ENCODE measurements at regions not wholly inside any gene's neighbourhood (a gene's known extent, or its start where the extent isn't known, plus 50 kb on each side); places are given as distances from the start of the nearest gene placed in this dataset.
"Not testable (repeated sequence)": the region's sequence is repeated elsewhere in the genome, so short reads cannot be mapped to it uniquely, and the experiment has no call there.

GRCh38 chr7:65750511-65751344 lies 122.1 kb upstream of the VKORC1L1 start:
- BruUV-seq (replicated peaks), result TSS peak; percentile 73
- H4K20me1 ChIP-seq (ENCODE audit: insufficient read depth, low read length), result no peaks in the 10 kb centered on the region; the same call in 1 of the 2 replicates
- peak; percentile 84 for DNase-seq
- POLR2A ChIA-PET (ENCODE audit: unreplicated experiment), result no interaction called here
- peak overlapping the region; percentile 80 for H3K4me3 ChIP-seq (ENCODE audit: insufficient read depth, low read depth, low read length)
- peak overlapping the region; percentile 91 for H2BK120ac ChIP-seq (ENCODE audit: low read depth, low read length)
- peaks cover 3% of the 10 kb centered on the region for H3K4me1 ChIP-seq (ENCODE audit: control insufficient read depth, insufficient read depth, low read length)
- peak overlapping the region; percentile 88 for H2BK5ac ChIP-seq (ENCODE audit: low read depth, low read length, poor library complexity, severe bottlenecking)
- peak overlapping the region; percentile 99 for H3K14ac ChIP-seq (replicated peaks; ENCODE audit: low read depth, low read length)
- in situ Hi-C loops (cut with MboI; ENCODE audit: low sequenced_read_pairs), result no loop called here
- H3K9me3 ChIP-seq (ENCODE audit: control insufficient read depth, insufficient read depth, low read length), result no peaks in the 10 kb centered on the region
- dilution Hi-C loops (cut with HindIII; ENCODE audit: low sequenced_read_pairs, unreplicated experiment), result no loop called here
- peaks cover 5% of the 10 kb centered on the region for H3K36me3 ChIP-seq (ENCODE audit: control insufficient read depth, insufficient read depth, low read length)
- H3K27me3 ChIP-seq (ENCODE audit: control insufficient read depth, insufficient read depth, low read length), result no peaks in the 10 kb centered on the region
- H2AFZ ChIP-seq (replicated peaks; ENCODE audit: low read length, poor library complexity), result peak overlapping the region; percentile 99
- peaks cover 9 to 52% of the 10 kb centered on the region in 2 experiments for H3K79me1 ChIP-seq (ENCODE audit: low read depth in 1 of 2, low read length in 2 of 2)
- TF ChIP-seq USF2 (IDR thresholded peaks at IDR 0.05; ENCODE audit: low read depth, low read length) (peak; percentile 87), FOS (IDR thresholded peaks at IDR 0.05; ENCODE audit: low read depth, low read length) (0 out of 2 replicates have a peak, but pooled peaks have one; percentile 2), CEBPB (IDR thresholded peaks at IDR 0.05; ENCODE audit: low read depth, low read length) (no peak), MXI1 (IDR thresholded peaks at IDR 0.05; ENCODE audit: borderline replicate concordance, low read depth, low read length) (peak; percentile 63; the same call in 1 of the 2 replicates)
- H4K5ac ChIP-seq (ENCODE audit: low read depth, low read length), result peak overlapping the region; percentile 76
- peak; percentile 99 for ATAC-seq (ENCODE audit: low read depth)
- peak overlapping the region; percentile 99 for H3K4ac ChIP-seq (ENCODE audit: low read depth, low read length)
- CTCF ChIA-PET, result interaction anchor here (1.1 kb wide), 1 partner anchor 10 kb away, joined by 4 read pairs; no protein-coding TSS in a partner anchor
- H3K27ac ChIP-seq (ENCODE audit: insufficient read depth, low read length), result peak overlapping the region; percentile 93
- intact Hi-C loops (cut with micrococcal nuclease), result no loop called here
- H3K9ac ChIP-seq (ENCODE audit: low read depth, low read length), result peak overlapping the region; percentile 92
- H2AK5ac ChIP-seq (ENCODE audit: low read depth, low read length), result peak overlapping the region; percentile 56
- peaks cover 4% of the 10 kb centered on the region; the same call in 1 of the 2 replicates for H3K9me1 ChIP-seq (ENCODE audit: insufficient read depth, low read length)
- peak overlapping the region; percentile 92 for H3K4me2 ChIP-seq (ENCODE audit: low read depth, low read length)
- H4K91ac ChIP-seq (ENCODE audit: insufficient read depth, low read depth, low read length), result peak overlapping the region; percentile 98
- peak overlapping the region; percentile 97 for H2AK9ac ChIP-seq (replicated peaks; ENCODE audit: low read depth, low read length, poor library complexity)
- WGBS, 2 experiments (ENCODE audit: extremely low coverage in 2 of 2, insufficient read length in 1 of 2), result 0% methylated on average over 53 of the region's 69 CpGs; no CpG with 5 or more reads in 1 of the 2 experiments
- peak overlapping the region; percentile 87 for H3K56ac ChIP-seq (ENCODE audit: extremely low read depth, insufficient read depth, low read length)
- peak overlapping the region; percentile 48; the same call in 2 of the 3 replicates for H2BK15ac ChIP-seq (ENCODE audit: low read depth, low read length)
- H2BK20ac ChIP-seq (ENCODE audit: low read depth, low read length), result peak overlapping the region; percentile 77; the same call in 1 of the 2 replicates
- H3K18ac ChIP-seq (ENCODE audit: low read depth, low read length), result peak overlapping the region; percentile 71
- H4K8ac ChIP-seq (ENCODE audit: low read depth in 2 of 2, low read length in 2 of 2), result peak overlapping the region; percentile 74 to 94
- H3K23ac ChIP-seq (ENCODE audit: low read depth, low read length), result peak overlapping the region; percentile 93

- POLR2A ChIA-PET (ENCODE audit: unreplicated experiment); in situ Hi-C loops (cut with MboI; ENCODE audit: low sequenced_read_pairs); H2BK20ac ChIP-seq (ENCODE audit: low read depth, low read length): not testable (repeated sequence)
Observed at GRCh38 chr7:65754070-65754469, 118.8 kb upstream of the VKORC1L1 start.

More at GRCh38 chr7:65754070-65754469, 118.8 kb upstream of the VKORC1L1 start:
- H3K36me3 ChIP-seq (ENCODE audit: control insufficient read depth, insufficient read depth, low read length); H2AK5ac ChIP-seq (ENCODE audit: low read depth, low read length); H3K4me1 ChIP-seq (ENCODE audit: control insufficient read depth, insufficient read depth, low read length); H3K4me3 ChIP-seq (ENCODE audit: insufficient read depth, low read depth, low read length); H3K9me1 ChIP-seq (ENCODE audit: insufficient read depth, low read length); H3K27ac ChIP-seq (ENCODE audit: insufficient read depth, low read length); H3K27me3 ChIP-seq (ENCODE audit: control insufficient read depth, insufficient read depth, low read length); H4K91ac ChIP-seq (ENCODE audit: insufficient read depth, low read depth, low read length); H3K56ac ChIP-seq (ENCODE audit: extremely low read depth, insufficient read depth, low read length); H3K9ac ChIP-seq (ENCODE audit: low read depth, low read length); H2BK120ac ChIP-seq (ENCODE audit: low read depth, low read length); H2BK5ac ChIP-seq (ENCODE audit: low read depth, low read length, poor library complexity, severe bottlenecking); H3K4ac ChIP-seq (ENCODE audit: low read depth, low read length); DNase-seq; CTCF ChIA-PET; intact Hi-C loops (cut with micrococcal nuclease); H3K18ac ChIP-seq (ENCODE audit: low read depth, low read length); H3K14ac ChIP-seq (replicated peaks; ENCODE audit: low read depth, low read length); H2AFZ ChIP-seq (replicated peaks; ENCODE audit: low read length, poor library complexity); H4K8ac ChIP-seq (ENCODE audit: low read depth in 2 of 2, low read length in 2 of 2); H2AK9ac ChIP-seq (replicated peaks; ENCODE audit: low read depth, low read length, poor library complexity); H4K20me1 ChIP-seq (ENCODE audit: insufficient read depth, low read length); H3K9me3 ChIP-seq (ENCODE audit: control insufficient read depth, insufficient read depth, low read length); dilution Hi-C loops (cut with HindIII; ENCODE audit: low sequenced_read_pairs, unreplicated experiment); ATAC-seq (ENCODE audit: low read depth); BruUV-seq (replicated peaks); H3K23ac ChIP-seq (ENCODE audit: low read depth, low read length); H2BK15ac ChIP-seq (ENCODE audit: low read depth, low read length); H4K5ac ChIP-seq (ENCODE audit: low read depth, low read length); H3K4me2 ChIP-seq (ENCODE audit: low read depth, low read length): not testable (repeated sequence)
- WGBS, 2 experiments (ENCODE audit: extremely low coverage in 2 of 2, insufficient read length in 1 of 2), result no CpG with 5 or more reads among the region's 5 CpGs
- peaks cover 7 to 46% of the 10 kb centered on the region in 2 experiments for H3K79me1 ChIP-seq (ENCODE audit: low read depth in 1 of 2, low read length in 2 of 2)

Data from IMR-90 (cell line).